Thymus (tissue), 11 donors: ENCODE measurements at regions not wholly inside any gene's neighbourhood (a gene's known extent, or its start where the extent isn't known, plus 50 kb on each side); places are given as distances from the start of the nearest gene placed in this dataset.

Experiments used
- DNase-seq, 9 donors: peaks; one replicate each; pipeline ENCODE4 v3.0.0-alpha.2; 2013; ENCODE audit warnings: low spot score in 9 of 9, low read depth in 6 of 9, missing footprints in 1 of 9
- H3K27ac ChIP-seq, 2 donors: one replicate each; pipeline ENCODE4 v1.5.1; 2013; ENCODE audit warnings: control low read depth in 1 of 2, low read depth in 1 of 2, low read length in 1 of 2, mild to moderate bottlenecking in 1 of 2, moderate library complexity in 1 of 2
- H3K27me3 ChIP-seq, 2 donors: one replicate each; pipeline ENCODE4 v1.5.1; 2013; ENCODE audit warnings: low read length in 1 of 2; ENCODE audit not compliant: control insufficient read depth in 2 of 2, insufficient read depth in 1 of 2
- H3K36me3 ChIP-seq, 2 donors: one replicate each; pipeline ENCODE4 v1.5.1; 2013; ENCODE audit warnings: low read length in 1 of 2, mild to moderate bottlenecking in 1 of 2, moderate library complexity in 1 of 2; ENCODE audit not compliant: control insufficient read depth in 2 of 2, insufficient read depth in 2 of 2
- H3K4me1 ChIP-seq, 2 donors: one replicate each; pipeline ENCODE4 v1.5.1; 2013; ENCODE audit warnings: low read length in 2 of 2; ENCODE audit not compliant: control insufficient read depth in 2 of 2, insufficient read depth in 2 of 2
- H3K4me3 ChIP-seq, 2 donors: one replicate each; pipeline ENCODE4 v1.5.1; 2013; ENCODE audit warnings: low read length in 2 of 2, control low read depth in 1 of 2, mild to moderate bottlenecking in 1 of 2
- H3K9me3 ChIP-seq, 2 donors: one replicate each; pipeline ENCODE4 v1.5.1; 2013; ENCODE audit warnings: low read length in 1 of 2, mild to moderate bottlenecking in 1 of 2; ENCODE audit not compliant: control insufficient read depth in 2 of 2, insufficient read depth in 1 of 2
- WGBS: extraction: QIAGEN DNeasy Blood & Tissue Kit; methylation state at CpG from one replicate; pipeline ENCODE4 v1.1.7; 2013; 5-methylcytosine and 5-hydroxymethylcytosine counted together
- donor health status: healthy.

DNA sequence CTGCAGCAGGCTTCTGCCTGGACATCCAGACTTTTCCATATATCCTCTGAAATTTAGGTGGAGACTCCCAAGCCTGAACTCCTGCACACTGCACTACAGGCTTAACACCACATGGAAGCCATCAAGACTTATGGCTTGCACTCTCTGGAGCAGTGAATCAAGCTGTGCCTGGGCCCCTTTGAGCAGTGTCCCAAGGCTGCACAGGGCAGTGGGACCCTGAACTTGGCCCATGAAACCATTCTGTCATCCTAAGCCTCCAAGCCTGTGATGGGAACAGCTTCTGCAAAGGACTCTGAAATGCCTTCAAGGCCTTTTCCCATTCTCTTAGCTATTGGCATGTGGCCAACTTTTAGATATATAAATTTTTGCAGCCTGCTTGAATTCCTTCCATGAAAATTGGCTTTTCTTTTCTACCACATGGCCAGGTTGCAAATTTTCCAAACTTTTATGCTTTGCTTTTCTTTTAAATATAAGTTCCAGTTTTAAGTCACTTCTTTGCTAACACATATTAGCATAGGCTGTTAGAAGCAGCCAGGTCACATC lies 257.8 kb upstream of the DCBLD2 start:
- DNase-seq, result no peak
- no peak overlapping the region for H3K4me3 ChIP-seq

GRCh38 chr3:99145031-99145430 lies 243.5 kb upstream of the DCBLD2 start:
- 93% methylated on average over 1 of the region's 1 CpG for WGBS

More for the DNA sequence above, 257.8 kb upstream of the DCBLD2 start:
- Histone ChIP-seq H3K9me3 (peaks cover 2 to 7% of the 10 kb centered on the region in 2 donors), H3K27me3 (no peaks in the 10 kb centered on the region), H3K27ac (no peak overlapping the region), H3K4me1 (no peaks in the 10 kb centered on the region), H3K36me3 (no peaks in the 10 kb centered on the region)

GRCh38 chr3:99143493-99143892 lies 242.0 kb upstream of the DCBLD2 start:
- H3K4me1 ChIP-seq, result no peaks in the 10 kb centered on the region
- no peak overlapping the region for H3K27ac ChIP-seq
- no peak for DNase-seq
- WGBS, result 73% methylated on average over 3 of the region's 3 CpGs
- H3K27me3 ChIP-seq, result no peaks in the 10 kb centered on the region
- no peak overlapping the region for H3K4me3 ChIP-seq
- H3K9me3 ChIP-seq, result no peaks in the 10 kb centered on the region
- no peaks in the 10 kb centered on the region for H3K36me3 ChIP-seq

More at GRCh38 chr3:99145031-99145430, 243.5 kb upstream of the DCBLD2 start:
- Histone ChIP-seq H3K4me1 (no peaks in the 10 kb centered on the region), H3K27me3 (no peaks in the 10 kb centered on the region), H3K36me3 (no peaks in the 10 kb centered on the region), H3K4me3 (no peak overlapping the region), H3K27ac (no peak overlapping the region), H3K9me3 (no peaks in the 10 kb centered on the region)
- no peak for DNase-seq

GRCh38 chr3:99134986-99135385 lies 233.5 kb upstream of the DCBLD2 start:
- H3K27me3 ChIP-seq, result no peaks in the 10 kb centered on the region
- no peak overlapping the region for H3K4me3 ChIP-seq
- H3K36me3 ChIP-seq, result no peaks in the 10 kb centered on the region
- no peaks in the 10 kb centered on the region for H3K9me3 ChIP-seq
- H3K27ac ChIP-seq, result no peak overlapping the region
- H3K4me1 ChIP-seq, result no peaks in the 10 kb centered on the region
- DNase-seq, result no peak

DNA sequence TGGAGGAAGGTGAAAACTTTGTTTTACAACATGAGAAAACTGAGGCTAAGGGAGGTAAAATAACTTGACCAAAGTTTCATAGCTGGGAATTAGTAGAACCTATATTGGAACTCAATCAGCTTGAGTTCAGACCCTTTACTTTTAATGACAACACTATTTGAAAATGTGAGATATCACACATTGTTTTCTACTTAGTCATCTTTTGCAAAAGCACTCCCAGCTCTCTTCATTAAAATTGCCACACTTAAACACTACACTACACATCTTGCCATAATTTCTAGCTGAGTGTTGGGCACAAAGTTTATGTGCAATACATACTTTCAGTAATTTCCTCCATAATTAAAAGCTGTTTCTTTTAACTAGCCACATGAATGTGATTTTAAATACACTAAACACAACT lies 230.4 kb upstream of the DCBLD2 start:
- no peak for DNase-seq
- Histone ChIP-seq H3K36me3 (no peaks in the 10 kb centered on the region), H3K9me3 (no peaks in the 10 kb centered on the region), H3K27me3 (no peaks in the 10 kb centered on the region), H3K27ac (no peak overlapping the region), H3K4me3 (no peak overlapping the region), H3K4me1 (no peaks in the 10 kb centered on the region)

DNA sequence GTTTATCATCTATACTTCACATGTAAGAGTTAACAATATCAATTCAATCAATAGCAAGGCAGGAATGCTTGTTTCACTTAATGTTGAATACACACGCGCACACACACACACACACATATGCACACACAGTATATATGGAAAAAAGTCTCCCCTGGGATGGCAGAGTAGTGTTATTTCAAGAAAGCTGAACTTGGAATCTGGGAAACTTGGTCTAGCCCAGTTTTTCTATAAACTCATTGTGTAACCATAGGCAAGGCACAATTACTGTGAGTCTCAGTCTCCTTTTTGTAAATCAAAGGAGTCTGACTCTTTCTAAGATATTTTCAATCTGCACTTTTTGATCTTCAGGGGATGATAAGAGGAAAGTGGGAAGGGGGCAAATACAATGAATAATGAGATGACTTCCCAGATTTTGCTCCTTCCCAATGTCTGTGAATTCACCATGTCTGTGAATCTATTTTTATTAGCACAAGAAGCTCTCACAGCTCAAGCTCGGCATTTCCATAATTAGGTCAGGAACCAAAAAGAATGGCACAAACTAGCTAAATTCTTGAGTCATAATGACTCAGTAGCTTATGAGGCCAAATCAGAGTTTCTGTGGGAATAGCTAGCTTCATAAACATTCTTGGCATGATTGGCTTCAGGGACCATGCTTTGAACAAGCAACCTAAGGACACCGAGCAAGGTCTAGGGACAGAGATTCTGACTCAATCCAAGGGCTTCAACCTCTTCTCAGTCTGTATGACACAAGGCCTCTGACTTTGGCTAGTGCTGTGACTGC lies 227.4 kb upstream of the DCBLD2 start:
- Histone ChIP-seq H3K27ac (no peak overlapping the region), H3K4me1 (no peaks in the 10 kb centered on the region), H3K27me3 (no peaks in the 10 kb centered on the region), H3K36me3 (no peaks in the 10 kb centered on the region), H3K9me3 (no peaks in the 10 kb centered on the region), H3K4me3 (no peak overlapping the region)
- no peak for DNase-seq
- WGBS, result 70% methylated on average over 4 of the region's 4 CpGs

- H3K27me3 ChIP-seq, result no peaks in the 10 kb centered on the region
- no peak for DNase-seq
- WGBS, result 91% methylated on average over 2 of the region's 2 CpGs
- H3K27ac ChIP-seq, result no peak overlapping the region
- no peak overlapping the region for H3K4me3 ChIP-seq
- H3K4me1 ChIP-seq, result no peaks in the 10 kb centered on the region
- H3K36me3 ChIP-seq, result no peaks in the 10 kb centered on the region
- H3K9me3 ChIP-seq, result no peaks in the 10 kb centered on the region
Measured at GRCh38 chr3:99128235-99128634, 226.7 kb upstream of the DCBLD2 start.

- H3K27ac ChIP-seq, result no peak overlapping the region
- 88% methylated on average over 1 of the region's 1 CpG for WGBS
- H3K36me3 ChIP-seq, result no peaks in the 10 kb centered on the region
Measured at GRCh38 chr3:99126316-99126715, 224.8 kb upstream of the DCBLD2 start.

DNA sequence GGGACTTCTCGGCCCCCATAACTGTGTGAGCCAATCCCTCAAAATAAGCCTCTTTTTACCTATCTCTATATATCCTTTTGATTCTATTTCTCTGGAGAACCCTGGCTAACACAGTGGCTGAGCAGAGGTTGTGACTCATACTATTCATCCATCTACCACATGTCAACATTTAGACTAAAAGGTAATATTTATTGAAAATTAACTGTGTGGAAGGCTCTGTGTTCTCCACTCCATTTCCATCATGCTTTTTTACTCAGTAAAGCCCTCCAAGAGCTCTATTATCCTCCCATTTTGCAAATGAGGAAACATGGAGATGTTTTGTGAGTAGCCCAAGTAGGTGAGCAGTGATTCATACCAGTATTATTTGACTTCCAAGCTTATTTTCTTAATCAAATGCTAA lies 217.9 kb upstream of the DCBLD2 start:
- no peak for DNase-seq
- Histone ChIP-seq H3K36me3 (no peaks in the 10 kb centered on the region), H3K27ac (no peak overlapping the region), H3K4me1 (no peaks in the 10 kb centered on the region), H3K27me3 (no peaks in the 10 kb centered on the region), H3K9me3 (no peaks in the 10 kb centered on the region), H3K4me3 (no peak overlapping the region)
- WGBS, result 95% methylated on average over 1 of the region's 1 CpG

More at GRCh38 chr3:99126316-99126715, 224.8 kb upstream of the DCBLD2 start:
- Histone ChIP-seq H3K9me3 (no peaks in the 10 kb centered on the region), H3K4me3 (no peak overlapping the region), H3K4me1 (no peaks in the 10 kb centered on the region), H3K27me3 (no peaks in the 10 kb centered on the region)
- no peak for DNase-seq
